CD4-positive, alpha-beta T cell (primary cell): ENCODE measurements at regions not wholly inside any gene's neighbourhood (a gene's known extent, or its start where the extent isn't known, plus 50 kb on each side); places are given as distances from the start of the nearest gene placed in this dataset.

Source experiments
- ATAC-seq: fragments of 200-7000 bp; cut with Tn5 transposase; one replicate; pipeline ENCODE4 v1.10.0; 2022; ENCODE audit warnings: mild to moderate bottlenecking; ENCODE audit not compliant: poor library complexity
- CTCF ChIA-PET: fragments of 350-600 bp; sonication (Branson Sonifier 250); formaldehyde crosslinking; loops from one replicate; lab custom pipeline; 2021; ENCODE audit warnings: antibody characterized with exemption, inconsistent platforms; lab: Charles Lee
- POLR2A ChIA-PET: fragments of 350-600 bp; sonication (Branson Sonifier 250); formaldehyde crosslinking; loops from one replicate; lab custom pipeline; 2021; ENCODE audit warnings: antibody characterized with exemption, inconsistent platforms; lab: Charles Lee
- DNase-seq, 14 experiments: peaks; one replicate each; pipeline ENCODE4 v3.0.0-alpha.2; 2013 to 2020; ENCODE audit warnings: mixed read lengths in 2 of 14
- H3K27ac ChIP-seq, 2 donors: one replicate each; pipeline versions ENCODE4 v1.5.1 to v1.7.0; 2013; ENCODE audit warnings: low read length in 2 of 2, low read depth in 1 of 2, mild to moderate bottlenecking in 1 of 2
- H3K27me3 ChIP-seq, 2 experiments: 1 replicate in 1 of 2; 2 replicates in 1 of 2; pipeline versions ENCODE4 v1.6.1 to v1.7.0; 2013; ENCODE audit warnings: low read length in 2 of 2, control low read depth in 1 of 2, mild to moderate bottlenecking in 1 of 2, moderate library complexity in 1 of 2; ENCODE audit not compliant: insufficient read depth in 2 of 2, control insufficient read depth in 1 of 2
- H3K36me3 ChIP-seq: one replicate; pipeline ENCODE4 v1.6.1; 2013; ENCODE audit warnings: low read length, control low read depth; ENCODE audit not compliant: insufficient read depth
- H3K4me1 ChIP-seq: one replicate; pipeline ENCODE4 v1.6.1; 2013; ENCODE audit warnings: low read length, control low read depth; ENCODE audit not compliant: insufficient read depth
- H3K4me3 ChIP-seq: one replicate; pipeline ENCODE4 v1.5.1; 2013; ENCODE audit warnings: mild to moderate bottlenecking, low read length, moderate library complexity
- H3K9me3 ChIP-seq, 2 experiments: 1 replicate in 1 of 2; 2 replicates in 1 of 2; pipeline versions ENCODE4 v1.6.1 to v1.7.0; 2013; ENCODE audit warnings: low read length in 2 of 2, mild to moderate bottlenecking in 2 of 2, control low read depth in 1 of 2, moderate library complexity in 1 of 2; ENCODE audit not compliant: control insufficient read depth in 1 of 2, insufficient read depth in 1 of 2
- H3K27ac Mint-ChIP-seq: one replicate; pipeline ENCODE4 v1.8.0; 2020; ENCODE audit warnings: mixed read lengths
- H3K27me3 Mint-ChIP-seq: one replicate; pipeline ENCODE4 v1.8.0; 2021; ENCODE audit warnings: mixed read lengths
- H3K36me3 Mint-ChIP-seq: one replicate; pipeline ENCODE4 v1.8.0; 2021; ENCODE audit warnings: low read depth, mixed read lengths
- H3K4me1 Mint-ChIP-seq: one replicate; pipeline ENCODE4 v1.8.0; 2021; ENCODE audit warnings: low read depth, mixed read lengths
- H3K4me3 Mint-ChIP-seq: one replicate; pipeline ENCODE4 v1.8.0; 2020; ENCODE audit warnings: mild to moderate bottlenecking, mixed read lengths
- H3K9me3 Mint-ChIP-seq: one replicate; pipeline ENCODE4 v1.8.0; 2020; ENCODE audit warnings: mixed read lengths
- intact Hi-C, 2 experiments: fragments of 100-400 bp; cut with DNase I in 1 of 2; cut with micrococcal nuclease in 1 of 2; formaldehyde crosslinking; loops; one replicate each; pipeline versions ENCODE4 v1.15.1 to v1.9.0; 2023 to 2025; cut with DNase I, micrococcal nuclease
- TF ChIP-seq, protein P1 (sequence below): fragments of 200-600 bp; IDR thresholded peaks from one replicate; pipeline ENCODE4 v1.8.0; 2022; ENCODE audit warnings: antibody characterized with exemption, mild to moderate bottlenecking

DNA sequence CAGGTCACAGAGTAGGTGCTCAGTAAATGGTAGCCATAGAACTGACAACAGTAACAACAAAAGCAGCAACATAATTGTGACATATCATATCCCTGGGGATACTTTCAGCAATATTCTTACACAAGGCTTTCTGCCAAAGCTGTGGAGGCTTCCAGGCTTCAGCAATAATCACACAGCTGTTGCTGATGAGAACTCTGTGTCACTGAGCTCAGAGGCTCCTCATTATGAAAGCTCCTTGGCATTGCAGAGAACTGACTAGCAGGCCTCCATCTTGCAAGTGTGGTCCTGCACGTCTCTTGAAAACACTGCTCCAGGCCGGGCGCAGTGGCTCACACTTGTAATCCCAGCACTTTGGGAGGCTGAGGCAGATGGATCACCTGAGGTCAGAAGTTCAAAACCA is 97.3 kb upstream of the BTG1 start:
- intact Hi-C loops, result no loop called here

DNA sequence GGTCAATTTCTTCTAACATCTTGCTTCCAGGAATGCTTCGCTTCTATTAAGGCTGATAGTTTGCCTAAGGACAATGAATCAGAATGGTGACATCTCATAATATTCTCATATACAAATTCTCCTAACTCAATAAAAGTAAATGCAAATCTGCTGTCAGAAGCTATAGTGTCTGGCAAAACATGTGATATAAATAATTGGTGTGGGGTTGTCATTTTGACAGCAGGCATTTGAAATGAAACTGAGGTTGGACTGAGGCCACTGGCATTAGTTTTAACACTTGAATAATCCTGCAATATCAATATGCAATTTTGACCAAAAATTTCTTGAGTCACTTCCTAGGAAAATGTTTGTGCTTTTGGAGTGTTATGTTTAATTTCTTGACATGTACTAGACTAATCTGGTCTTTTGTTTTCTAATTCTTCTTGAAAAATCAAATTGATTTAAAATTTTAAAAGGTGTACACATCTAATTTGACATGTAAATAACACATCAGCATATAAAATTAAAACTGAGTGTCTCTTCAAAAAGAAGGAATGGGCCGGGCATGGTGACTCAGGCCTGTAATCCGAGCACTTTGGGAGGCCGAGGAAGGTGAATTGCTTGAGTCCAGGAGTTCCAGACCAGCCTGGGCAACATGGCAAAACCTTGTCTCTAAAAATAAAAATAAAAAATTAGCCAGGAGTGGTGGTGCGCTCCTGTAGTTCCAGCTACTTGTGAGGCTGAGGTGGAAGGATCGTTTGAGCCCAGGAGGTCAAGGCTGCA is 92.3 kb upstream of the BTG1 start:
- Histone ChIP-seq H3K4me3 (no peak overlapping the region), H3K27me3 (no peaks in the 10 kb centered on the region), H3K36me3 (no peaks in the 10 kb centered on the region), H3K27ac (no peak overlapping the region), H3K4me1 (peaks cover 3% of the 10 kb centered on the region), H3K9me3 (no peaks in the 10 kb centered on the region)
- CTCF ChIA-PET, result no interaction called here
- ATAC-seq (no peak), DNase-seq (no peak)
- intact Hi-C loops, result loop anchor here in 1 of 2 experiments (5.0 kb wide), 1 partner anchor 44 kb away; no protein-coding TSS in a partner anchor
- Mint-ChIP-seq H3K36me3 (no peaks in the 10 kb centered on the region), H3K27ac (peak overlapping the region; percentile 56), H3K4me1 (peaks cover 45% of the 10 kb centered on the region), H3K4me3 (no peak overlapping the region), H3K27me3 (no peaks in the 10 kb centered on the region), H3K9me3 (no peaks in the 10 kb centered on the region)
- TF ChIP-seq, protein P1, sequence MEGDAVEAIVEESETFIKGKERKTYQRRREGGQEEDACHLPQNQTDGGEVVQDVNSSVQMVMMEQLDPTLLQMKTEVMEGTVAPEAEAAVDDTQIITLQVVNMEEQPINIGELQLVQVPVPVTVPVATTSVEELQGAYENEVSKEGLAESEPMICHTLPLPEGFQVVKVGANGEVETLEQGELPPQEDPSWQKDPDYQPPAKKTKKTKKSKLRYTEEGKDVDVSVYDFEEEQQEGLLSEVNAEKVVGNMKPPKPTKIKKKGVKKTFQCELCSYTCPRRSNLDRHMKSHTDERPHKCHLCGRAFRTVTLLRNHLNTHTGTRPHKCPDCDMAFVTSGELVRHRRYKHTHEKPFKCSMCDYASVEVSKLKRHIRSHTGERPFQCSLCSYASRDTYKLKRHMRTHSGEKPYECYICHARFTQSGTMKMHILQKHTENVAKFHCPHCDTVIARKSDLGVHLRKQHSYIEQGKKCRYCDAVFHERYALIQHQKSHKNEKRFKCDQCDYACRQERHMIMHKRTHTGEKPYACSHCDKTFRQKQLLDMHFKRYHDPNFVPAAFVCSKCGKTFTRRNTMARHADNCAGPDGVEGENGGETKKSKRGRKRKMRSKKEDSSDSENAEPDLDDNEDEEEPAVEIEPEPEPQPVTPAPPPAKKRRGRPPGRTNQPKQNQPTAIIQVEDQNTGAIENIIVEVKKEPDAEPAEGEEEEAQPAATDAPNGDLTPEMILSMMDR, result no peak
- POLR2A ChIA-PET, result interaction anchor here (0.7 to 1.1 kb wide), 2 partner anchors 53 to 75 kb away, joined by 3 read pairs; no protein-coding TSS in a partner anchor

More for the DNA sequence above, 97.3 kb upstream of the BTG1 start:
- CTCF ChIA-PET, result interaction anchor here (1.7 kb wide), 1 partner anchor 21 kb away, joined by 3 read pairs; no protein-coding TSS in a partner anchor
- no peak for DNase-seq
- no peak overlapping the region for H3K4me3 Mint-ChIP-seq
- no peaks in the 10 kb centered on the region for H3K36me3 ChIP-seq
- POLR2A ChIA-PET, result interaction anchor here (2.4 to 2.9 kb wide), 2 partner anchors 14 to 98 kb away, joined by 10 to 19 read pairs; partner anchors contain the start of gene BTG1
- no peaks in the 10 kb centered on the region for H3K4me1 ChIP-seq
- H3K27me3 Mint-ChIP-seq, result no peaks in the 10 kb centered on the region
- H3K27me3 ChIP-seq, result no peaks in the 10 kb centered on the region
- no peaks in the 10 kb centered on the region for H3K9me3 ChIP-seq
- H3K36me3 Mint-ChIP-seq, result no peaks in the 10 kb centered on the region
- H3K4me1 Mint-ChIP-seq, result peaks cover 27% of the 10 kb centered on the region
- no peak overlapping the region for H3K4me3 ChIP-seq
- no peak for ATAC-seq
- H3K27ac Mint-ChIP-seq, result no peak overlapping the region
- H3K27ac ChIP-seq, result no peak overlapping the region
- TF ChIP-seq, protein P1, result no peak
- H3K9me3 Mint-ChIP-seq, result no peaks in the 10 kb centered on the region

DNA sequence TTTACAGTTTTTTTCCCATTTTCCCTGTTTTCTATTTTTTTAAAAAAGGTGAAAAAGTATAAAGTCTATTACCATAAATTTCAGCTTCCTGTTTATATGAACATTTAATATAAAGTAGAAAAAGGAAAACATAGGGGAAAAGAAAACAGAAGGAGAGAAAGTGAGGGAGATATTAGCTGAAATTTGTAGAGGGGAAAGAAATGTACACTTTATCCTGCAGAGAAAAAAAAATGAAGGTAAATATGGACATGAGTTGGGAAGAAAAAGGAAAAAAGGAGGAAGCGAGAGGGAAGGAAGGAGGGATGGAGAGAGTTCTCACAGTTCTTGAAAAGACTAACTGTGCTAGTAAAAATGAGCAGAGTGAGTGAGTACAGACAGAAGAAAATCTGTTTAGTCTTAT is 91.6 kb upstream of the BTG1 start:
- Histone ChIP-seq H3K36me3 (no peaks in the 10 kb centered on the region), H3K27ac (no peak overlapping the region), H3K4me3 (no peak overlapping the region), H3K9me3 (no peaks in the 10 kb centered on the region), H3K4me1 (peaks cover 3% of the 10 kb centered on the region), H3K27me3 (no peaks in the 10 kb centered on the region)
- peak overlapping the region; percentile 56 for H3K27ac Mint-ChIP-seq
- no peak for DNase-seq
- TF ChIP-seq, protein P1, result no peak
- no peak for ATAC-seq
- H3K36me3 Mint-ChIP-seq, result no peaks in the 10 kb centered on the region
- ChIA-PET CTCF (no interaction called here), POLR2A (interaction anchor here (0.7 to 1.1 kb wide), 2 partner anchors 54 to 75 kb away, joined by 3 read pairs; no protein-coding TSS in a partner anchor)
- no peak overlapping the region for H3K4me3 Mint-ChIP-seq
- peaks cover 46% of the 10 kb centered on the region for H3K4me1 Mint-ChIP-seq
- H3K27me3 Mint-ChIP-seq, result no peaks in the 10 kb centered on the region
- H3K9me3 Mint-ChIP-seq, result no peaks in the 10 kb centered on the region
- intact Hi-C loops, result loop anchor here in 1 of 2 experiments (5.0 kb wide), 1 partner anchor 45 kb away; no protein-coding TSS in a partner anchor
